ENCODE measurements at regions not wholly inside any gene's neighbourhood (a gene's known extent, or its start where the extent isn't known, plus 50 kb on each side); places are given as distances from the start of the nearest gene placed in this dataset.

- Histone ChIP-seq H3K4me3 (ENCODE audit: low read length, poor library complexity, severe bottlenecking) (no peak overlapping the region), H3K4me1 (ENCODE audit: insufficient read depth, low read length, poor library complexity, severe bottlenecking) (no peaks in the 10 kb centered on the region), H3K36me3 (ENCODE audit: insufficient read depth, low read length) (no peaks in the 10 kb centered on the region), H3F3A (ENCODE audit: low read depth) (no peaks in the 10 kb centered on the region), H3K9ac (ENCODE audit: low read depth, low read length, poor library complexity, severe bottlenecking) (no peak overlapping the region), H3K27me3 (ENCODE audit: insufficient read depth, low read length, poor library complexity, severe bottlenecking) (no peaks in the 10 kb centered on the region), H3K79me2 (ENCODE audit: insufficient read depth, low read length) (no peaks in the 10 kb centered on the region), H2AFZ (ENCODE audit: low read length) (no peak overlapping the region), H3K9me2 (replicated peaks; ENCODE audit: low read depth, low read length) (no peaks in the 10 kb centered on the region), H4K20me1 (ENCODE audit: insufficient read depth, low read length, poor library complexity, severe bottlenecking) (no peaks in the 10 kb centered on the region), H3K4me2 (ENCODE audit: low read depth, low read length, poor library complexity, severe bottlenecking) (no peak overlapping the region), H3K9me3 (ENCODE audit: insufficient read depth, low read depth, low read length) (no peaks in the 10 kb centered on the region)
- no peak for TF ChIP-seq EZH2phosphoT487 (IDR thresholded peaks at IDR 0.05; ENCODE audit: borderline replicate concordance)
- TF ChIP-seq, protein P1, sequence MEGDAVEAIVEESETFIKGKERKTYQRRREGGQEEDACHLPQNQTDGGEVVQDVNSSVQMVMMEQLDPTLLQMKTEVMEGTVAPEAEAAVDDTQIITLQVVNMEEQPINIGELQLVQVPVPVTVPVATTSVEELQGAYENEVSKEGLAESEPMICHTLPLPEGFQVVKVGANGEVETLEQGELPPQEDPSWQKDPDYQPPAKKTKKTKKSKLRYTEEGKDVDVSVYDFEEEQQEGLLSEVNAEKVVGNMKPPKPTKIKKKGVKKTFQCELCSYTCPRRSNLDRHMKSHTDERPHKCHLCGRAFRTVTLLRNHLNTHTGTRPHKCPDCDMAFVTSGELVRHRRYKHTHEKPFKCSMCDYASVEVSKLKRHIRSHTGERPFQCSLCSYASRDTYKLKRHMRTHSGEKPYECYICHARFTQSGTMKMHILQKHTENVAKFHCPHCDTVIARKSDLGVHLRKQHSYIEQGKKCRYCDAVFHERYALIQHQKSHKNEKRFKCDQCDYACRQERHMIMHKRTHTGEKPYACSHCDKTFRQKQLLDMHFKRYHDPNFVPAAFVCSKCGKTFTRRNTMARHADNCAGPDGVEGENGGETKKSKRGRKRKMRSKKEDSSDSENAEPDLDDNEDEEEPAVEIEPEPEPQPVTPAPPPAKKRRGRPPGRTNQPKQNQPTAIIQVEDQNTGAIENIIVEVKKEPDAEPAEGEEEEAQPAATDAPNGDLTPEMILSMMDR (conservative IDR thresholded peaks at IDR 0.05; ENCODE audit: low read length) = no peak
Observed at GRCh38 chr5:42036379-42036778, 111.3 kb downstream of the FBXO4 start.

- H3K9me2 ChIP-seq (replicated peaks; ENCODE audit: low read depth, low read length) = no peaks in the 10 kb centered on the region
- no peak overlapping the region for H2AFZ ChIP-seq (ENCODE audit: low read length)
- H3K36me3 ChIP-seq (ENCODE audit: insufficient read depth, low read length) = no peaks in the 10 kb centered on the region
- H3K79me2 ChIP-seq (ENCODE audit: insufficient read depth, low read length) = no peaks in the 10 kb centered on the region
- no peaks in the 10 kb centered on the region for H3F3A ChIP-seq (ENCODE audit: low read depth)
- H4K20me1 ChIP-seq (ENCODE audit: insufficient read depth, low read length, poor library complexity, severe bottlenecking) = no peaks in the 10 kb centered on the region
- no peaks in the 10 kb centered on the region for H3K27me3 ChIP-seq (ENCODE audit: insufficient read depth, low read length, poor library complexity, severe bottlenecking)
- H3K9ac ChIP-seq (ENCODE audit: low read depth, low read length, poor library complexity, severe bottlenecking) = no peak overlapping the region
- H3K4me3 ChIP-seq (ENCODE audit: low read length, poor library complexity, severe bottlenecking) = no peak overlapping the region
- H3K4me2 ChIP-seq (ENCODE audit: low read depth, low read length, poor library complexity, severe bottlenecking) = no peak overlapping the region
- TF ChIP-seq, protein P1 (conservative IDR thresholded peaks at IDR 0.05; ENCODE audit: low read length) = no peak
- TF ChIP-seq EZH2phosphoT487 (IDR thresholded peaks at IDR 0.05; ENCODE audit: borderline replicate concordance) = no peak
- no peaks in the 10 kb centered on the region for H3K4me1 ChIP-seq (ENCODE audit: insufficient read depth, low read length, poor library complexity, severe bottlenecking)
- no peaks in the 10 kb centered on the region for H3K9me3 ChIP-seq (ENCODE audit: insufficient read depth, low read depth, low read length)
Observed at GRCh38 chr5:42037379-42037932, 112.4 kb downstream of the FBXO4 start.

- Histone ChIP-seq H3K9ac (ENCODE audit: low read depth, low read length, poor library complexity, severe bottlenecking) (no peak overlapping the region), H3K27me3 (ENCODE audit: insufficient read depth, low read length, poor library complexity, severe bottlenecking) (no peaks in the 10 kb centered on the region), H3K36me3 (ENCODE audit: insufficient read depth, low read length) (no peaks in the 10 kb centered on the region), H3K9me2 (replicated peaks; ENCODE audit: low read depth, low read length) (no peaks in the 10 kb centered on the region), H3K4me3 (ENCODE audit: low read length, poor library complexity, severe bottlenecking) (no peak overlapping the region), H3F3A (ENCODE audit: low read depth) (no peaks in the 10 kb centered on the region), H3K9me3 (ENCODE audit: insufficient read depth, low read depth, low read length) (no peaks in the 10 kb centered on the region), H2AFZ (ENCODE audit: low read length) (no peak overlapping the region), H3K79me2 (ENCODE audit: insufficient read depth, low read length) (no peaks in the 10 kb centered on the region), H4K20me1 (ENCODE audit: insufficient read depth, low read length, poor library complexity, severe bottlenecking) (no peaks in the 10 kb centered on the region), H3K4me1 (ENCODE audit: insufficient read depth, low read length, poor library complexity, severe bottlenecking) (no peaks in the 10 kb centered on the region), H3K4me2 (ENCODE audit: low read depth, low read length, poor library complexity, severe bottlenecking) (no peak overlapping the region)
- TF ChIP-seq, protein P1 (conservative IDR thresholded peaks at IDR 0.05; ENCODE audit: low read length) = no peak
- TF ChIP-seq EZH2phosphoT487 (IDR thresholded peaks at IDR 0.05; ENCODE audit: borderline replicate concordance) = no peak
Observed at GRCh38 chr5:42043400-42043799, 118.3 kb downstream of the FBXO4 start.
